Ishikawa (cell line): ENCODE measurements at regions not wholly inside any gene's neighbourhood (a gene's known extent, or its start where the extent isn't known, plus 50 kb on each side); places are given as distances from the start of the nearest gene placed in this dataset.

Experiments
- CEBPB ChIP-seq: IDR thresholded peaks from 2 replicates; pipeline ENCODE4 v1.6.1; 2012
- CREB1 ChIP-seq: IDR thresholded peaks from 2 replicates; pipeline ENCODE4 v1.6.1; 2012; ENCODE audit warnings: low read depth
- EGR1 ChIP-seq: IDR thresholded peaks from 2 replicates; pipeline ENCODE4 v1.6.1; 2012
- EP300 ChIP-seq: IDR thresholded peaks from 2 replicates; pipeline ENCODE4 v1.6.1; 2012; ENCODE audit warnings: borderline replicate concordance
- FOXM1 ChIP-seq: IDR thresholded peaks from 2 replicates; pipeline ENCODE4 v1.6.1; 2012; ENCODE audit warnings: low read depth, borderline replicate concordance
- NFIC ChIP-seq: IDR thresholded peaks from 2 replicates; pipeline ENCODE4 v1.6.1; 2012
- RAD21 ChIP-seq: IDR thresholded peaks from 2 replicates; pipeline ENCODE4 v1.6.1; 2012; ENCODE audit warnings: low read depth
- TAF1 ChIP-seq: IDR thresholded peaks from 2 replicates; pipeline ENCODE4 v1.6.1; 2012; ENCODE audit warnings: low read depth, mild to moderate bottlenecking
- TCF12 ChIP-seq: IDR thresholded peaks from 2 replicates; pipeline ENCODE4 v1.6.1; 2012; ENCODE audit warnings: low read depth
- TEAD4 ChIP-seq: IDR thresholded peaks from 2 replicates; pipeline ENCODE4 v1.6.1; 2012
- USF1 ChIP-seq: IDR thresholded peaks from 2 replicates; pipeline ENCODE4 v1.6.1; 2012
- YY1 ChIP-seq: IDR thresholded peaks from 2 replicates; pipeline ENCODE4 v1.6.1; 2012; ENCODE audit warnings: low read depth
- ZBTB7A ChIP-seq: IDR thresholded peaks from 2 replicates; pipeline ENCODE4 v1.6.1; 2012; ENCODE audit warnings: low read depth
- TF ChIP-seq, protein P1 (sequence below): IDR thresholded peaks from 2 replicates; pipeline ENCODE4 v1.6.1; 2012
- TF ChIP-seq, protein P2 (sequence below): IDR thresholded peaks from 2 replicates; pipeline ENCODE4 v1.6.1; 2012; ENCODE audit warnings: low read depth, mild to moderate bottlenecking

- no peak for TF ChIP-seq TCF12
- TF ChIP-seq TAF1, result no peak
- no peak for TF ChIP-seq NFIC
- TF ChIP-seq, protein P1, sequence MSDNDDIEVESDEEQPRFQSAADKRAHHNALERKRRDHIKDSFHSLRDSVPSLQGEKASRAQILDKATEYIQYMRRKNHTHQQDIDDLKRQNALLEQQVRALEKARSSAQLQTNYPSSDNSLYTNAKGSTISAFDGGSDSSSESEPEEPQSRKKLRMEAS, result no peak
- TF ChIP-seq ZBTB7A, result no peak
- no peak for TF ChIP-seq FOXM1
- no peak for TF ChIP-seq TEAD4
- TF ChIP-seq YY1, result no peak
- TF ChIP-seq EGR1, result no peak
- TF ChIP-seq USF1, result no peak
- TF ChIP-seq, protein P2, sequence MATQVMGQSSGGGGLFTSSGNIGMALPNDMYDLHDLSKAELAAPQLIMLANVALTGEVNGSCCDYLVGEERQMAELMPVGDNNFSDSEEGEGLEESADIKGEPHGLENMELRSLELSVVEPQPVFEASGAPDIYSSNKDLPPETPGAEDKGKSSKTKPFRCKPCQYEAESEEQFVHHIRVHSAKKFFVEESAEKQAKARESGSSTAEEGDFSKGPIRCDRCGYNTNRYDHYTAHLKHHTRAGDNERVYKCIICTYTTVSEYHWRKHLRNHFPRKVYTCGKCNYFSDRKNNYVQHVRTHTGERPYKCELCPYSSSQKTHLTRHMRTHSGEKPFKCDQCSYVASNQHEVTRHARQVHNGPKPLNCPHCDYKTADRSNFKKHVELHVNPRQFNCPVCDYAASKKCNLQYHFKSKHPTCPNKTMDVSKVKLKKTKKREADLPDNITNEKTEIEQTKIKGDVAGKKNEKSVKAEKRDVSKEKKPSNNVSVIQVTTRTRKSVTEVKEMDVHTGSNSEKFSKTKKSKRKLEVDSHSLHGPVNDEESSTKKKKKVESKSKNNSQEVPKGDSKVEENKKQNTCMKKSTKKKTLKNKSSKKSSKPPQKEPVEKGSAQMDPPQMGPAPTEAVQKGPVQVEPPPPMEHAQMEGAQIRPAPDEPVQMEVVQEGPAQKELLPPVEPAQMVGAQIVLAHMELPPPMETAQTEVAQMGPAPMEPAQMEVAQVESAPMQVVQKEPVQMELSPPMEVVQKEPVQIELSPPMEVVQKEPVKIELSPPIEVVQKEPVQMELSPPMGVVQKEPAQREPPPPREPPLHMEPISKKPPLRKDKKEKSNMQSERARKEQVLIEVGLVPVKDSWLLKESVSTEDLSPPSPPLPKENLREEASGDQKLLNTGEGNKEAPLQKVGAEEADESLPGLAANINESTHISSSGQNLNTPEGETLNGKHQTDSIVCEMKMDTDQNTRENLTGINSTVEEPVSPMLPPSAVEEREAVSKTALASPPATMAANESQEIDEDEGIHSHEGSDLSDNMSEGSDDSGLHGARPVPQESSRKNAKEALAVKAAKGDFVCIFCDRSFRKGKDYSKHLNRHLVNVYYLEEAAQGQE, result no peak
- TF ChIP-seq EP300, result no peak
Observed at GRCh38 chr2:147310335-147311057, 534.3 kb upstream of the ACVR2A start.

- TF ChIP-seq EP300 (no peak), TAF1 (no peak), RAD21 (no peak), CEBPB (no peak), TEAD4 (no peak), EGR1 (no peak), YY1 (no peak), USF1 (no peak), ZBTB7A (no peak), CREB1 (no peak), NFIC (no peak), TCF12 (no peak), FOXM1 (no peak)
- TF ChIP-seq, protein P1, result no peak
- TF ChIP-seq, protein P2, result no peak
Observed at GRCh38 chr2:147297820-147298219, 547.0 kb upstream of the ACVR2A start.

DNA sequence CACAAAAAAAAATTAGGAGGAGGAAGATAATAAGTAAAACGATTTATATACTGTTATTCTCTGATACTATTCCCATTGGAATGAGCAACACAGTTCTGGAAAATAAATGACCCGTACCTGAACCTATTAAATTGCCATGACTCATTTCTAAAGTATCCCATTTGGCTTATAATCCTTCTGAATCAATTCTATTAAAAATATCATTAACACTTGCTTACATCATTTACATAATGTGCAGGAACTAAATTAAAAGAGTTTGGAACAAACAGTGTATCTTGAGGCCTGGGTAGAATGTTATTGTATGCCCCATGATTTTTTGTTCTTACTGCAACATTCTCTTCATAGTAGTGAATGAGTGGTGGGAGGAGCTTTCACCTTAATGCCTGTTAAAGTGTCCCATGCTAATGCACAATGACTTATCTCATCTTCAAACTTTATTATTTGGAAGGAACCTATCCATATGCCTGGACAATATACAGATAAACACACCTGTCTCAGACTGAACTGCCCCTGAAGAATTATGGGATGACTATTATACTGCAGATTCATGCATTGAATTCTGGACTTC lies 549.9 kb upstream of the ACVR2A start:
- no peak for TF ChIP-seq TCF12
- peak; percentile 41; the same call in 1 of the 2 replicates for TF ChIP-seq TEAD4
- no peak for TF ChIP-seq CEBPB
- TF ChIP-seq FOXM1, result no peak
- TF ChIP-seq CREB1, result no peak
- no peak for TF ChIP-seq EGR1
- 0 out of 2 replicates have a peak, but pooled peaks have one; percentile 22 for TF ChIP-seq NFIC
- no peak for TF ChIP-seq RAD21
- no peak for TF ChIP-seq USF1
- TF ChIP-seq TAF1, result no peak
- TF ChIP-seq, protein P1, result 0 out of 2 replicates have a peak, but pooled peaks have one; percentile 16
- TF ChIP-seq, protein P2, result no peak
